ENCODE measurements at regions not wholly inside any gene's neighbourhood (a gene's known extent, or its start where the extent isn't known, plus 50 kb on each side); places are given as distances from the start of the nearest gene placed in this dataset.

- WGBS, 2 donors, result 93 to 100% methylated on average over 1 of the region's 1 CpG
- TF ChIP-seq POLR2A (IDR thresholded peaks at IDR 0.05) (no peak), CTCF (IDR thresholded peaks at IDR 0.05) (no peak)
- no peak for DNase-seq (ENCODE audit: low spot score in 2 of 2)
- H3K4me3 ChIP-seq (ENCODE audit: low read depth, poor library complexity, severe bottlenecking), result no peak overlapping the region
- intact Hi-C loops (cut with DNase I; ENCODE audit: low total_unique reads), result no loop called here
These were observed 82.7 kb upstream of the ESRRG start for GRCh38 chr1:216805953-216806352.

GRCh38 chr1:216805233-216805632, 82.0 kb upstream of the ESRRG start:
- no peak overlapping the region for H3K4me3 ChIP-seq (ENCODE audit: low read depth, poor library complexity, severe bottlenecking)
- TF ChIP-seq POLR2A (IDR thresholded peaks at IDR 0.05) (no peak), CTCF (IDR thresholded peaks at IDR 0.05) (no peak)
- intact Hi-C loops (cut with DNase I; ENCODE audit: low total_unique reads), result no loop called here
- no peak for DNase-seq (ENCODE audit: low spot score in 2 of 2)
- whole genome bisulfite sequencing, 2 donors, result 46 to 47% methylated on average over 5 of the region's 5 CpGs

- WGBS, 2 donors, result 57 to 59% methylated on average over 7 of the region's 7 CpGs
- no peak for TF ChIP-seq CTCF (IDR thresholded peaks at IDR 0.05)
- no peak for TF ChIP-seq POLR2A (IDR thresholded peaks at IDR 0.05)
- intact Hi-C loops (cut with DNase I; ENCODE audit: low total_unique reads), result no loop called here
- DNase-seq (ENCODE audit: low spot score in 2 of 2), result no peak
- no peak overlapping the region for H3K4me3 ChIP-seq (ENCODE audit: low read depth, poor library complexity, severe bottlenecking)
These were observed 80.9 kb upstream of the ESRRG start for GRCh38 chr1:216804111-216804510.

- no peak for DNase-seq (ENCODE audit: low spot score in 2 of 2)
- H3K4me3 ChIP-seq (ENCODE audit: low read depth, poor library complexity, severe bottlenecking), result no peak overlapping the region
- TF ChIP-seq POLR2A (IDR thresholded peaks at IDR 0.05) (no peak), CTCF (IDR thresholded peaks at IDR 0.05) (no peak)
- intact Hi-C loops (cut with DNase I; ENCODE audit: low total_unique reads), result no loop called here
These were observed 71.4 kb upstream of the ESRRG start for GRCh38 chr1:216794586-216794985.

GRCh38 chr1:216793973-216794372, 70.7 kb upstream of the ESRRG start:
- 81% methylated on average over 4 of the region's 4 CpGs for WGBS, 2 donors
- intact Hi-C loops (cut with DNase I; ENCODE audit: low total_unique reads), result no loop called here
- no peak for DNase-seq (ENCODE audit: low spot score in 2 of 2)
- no peak overlapping the region for H3K4me3 ChIP-seq (ENCODE audit: low read depth, poor library complexity, severe bottlenecking)
- TF ChIP-seq CTCF (IDR thresholded peaks at IDR 0.05) (no peak), POLR2A (IDR thresholded peaks at IDR 0.05) (no peak)

- no peak overlapping the region for H3K4me3 ChIP-seq (ENCODE audit: low read depth, poor library complexity, severe bottlenecking)
- intact Hi-C loops (cut with DNase I; ENCODE audit: low total_unique reads), result no loop called here
- TF ChIP-seq POLR2A (IDR thresholded peaks at IDR 0.05) (no peak), CTCF (IDR thresholded peaks at IDR 0.05) (no peak)
- DNase-seq (ENCODE audit: low spot score in 2 of 2), result no peak
These were observed 70.1 kb upstream of the ESRRG start for GRCh38 chr1:216793303-216793702.
